LNCaP clone FGC (cell line): ENCODE measurements at regions not wholly inside any gene's neighbourhood (a gene's known extent, or its start where the extent isn't known, plus 50 kb on each side); places are given as distances from the start of the nearest gene placed in this dataset.
A peak's percentile ranks its signal among the peaks of the same experiment; 100 is the strongest.

ENCODE experiments used
- DNase-seq: peaks from one replicate; pipeline ENCODE4 v3.0.0-alpha.2; 2011; ENCODE audit warnings: low read depth
- H3K4me3 ChIP-seq: 2 replicates; pipeline ENCODE4 v1.5.1; 2011; ENCODE audit warnings: mild to moderate bottlenecking, low read depth, low read length, control low read depth
- TF ChIP-seq, protein P1 (sequence below): IDR thresholded peaks from 2 replicates; pipeline ENCODE4 v1.5.1; 2012; ENCODE audit warnings: mild to moderate bottlenecking; ENCODE audit not compliant: control insufficient read depth, insufficient read depth; ENCODE audit errors: extremely low read depth

GRCh38 chr6:146905181-146905704 lies 299.0 kb upstream of the STXBP5 start:
- TF ChIP-seq, protein P1, sequence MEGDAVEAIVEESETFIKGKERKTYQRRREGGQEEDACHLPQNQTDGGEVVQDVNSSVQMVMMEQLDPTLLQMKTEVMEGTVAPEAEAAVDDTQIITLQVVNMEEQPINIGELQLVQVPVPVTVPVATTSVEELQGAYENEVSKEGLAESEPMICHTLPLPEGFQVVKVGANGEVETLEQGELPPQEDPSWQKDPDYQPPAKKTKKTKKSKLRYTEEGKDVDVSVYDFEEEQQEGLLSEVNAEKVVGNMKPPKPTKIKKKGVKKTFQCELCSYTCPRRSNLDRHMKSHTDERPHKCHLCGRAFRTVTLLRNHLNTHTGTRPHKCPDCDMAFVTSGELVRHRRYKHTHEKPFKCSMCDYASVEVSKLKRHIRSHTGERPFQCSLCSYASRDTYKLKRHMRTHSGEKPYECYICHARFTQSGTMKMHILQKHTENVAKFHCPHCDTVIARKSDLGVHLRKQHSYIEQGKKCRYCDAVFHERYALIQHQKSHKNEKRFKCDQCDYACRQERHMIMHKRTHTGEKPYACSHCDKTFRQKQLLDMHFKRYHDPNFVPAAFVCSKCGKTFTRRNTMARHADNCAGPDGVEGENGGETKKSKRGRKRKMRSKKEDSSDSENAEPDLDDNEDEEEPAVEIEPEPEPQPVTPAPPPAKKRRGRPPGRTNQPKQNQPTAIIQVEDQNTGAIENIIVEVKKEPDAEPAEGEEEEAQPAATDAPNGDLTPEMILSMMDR = no peak
- no peak overlapping the region for H3K4me3 ChIP-seq
- peak; percentile 99 for DNase-seq

DNA sequence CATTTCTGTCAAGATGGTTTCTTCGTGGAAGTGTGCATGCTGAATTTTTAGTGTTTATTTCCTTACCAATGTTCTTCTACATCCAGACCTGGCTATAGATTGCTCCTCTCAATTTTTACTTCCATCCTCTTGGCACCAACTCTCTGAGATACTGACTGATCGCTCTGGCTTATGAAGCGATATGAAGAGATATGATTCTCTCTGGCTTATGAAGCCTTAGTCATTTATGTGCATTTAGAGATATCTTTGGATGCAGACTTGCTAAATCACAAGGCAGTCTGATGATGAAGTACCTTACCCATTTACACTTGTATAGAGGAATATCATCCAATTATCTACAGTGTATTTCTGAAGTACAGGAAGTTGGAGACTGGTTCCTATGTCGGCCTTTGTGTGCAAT lies 295.4 kb upstream of the STXBP5 start:
- DNase-seq = no peak
- H3K4me3 ChIP-seq = no peak overlapping the region

DNA sequence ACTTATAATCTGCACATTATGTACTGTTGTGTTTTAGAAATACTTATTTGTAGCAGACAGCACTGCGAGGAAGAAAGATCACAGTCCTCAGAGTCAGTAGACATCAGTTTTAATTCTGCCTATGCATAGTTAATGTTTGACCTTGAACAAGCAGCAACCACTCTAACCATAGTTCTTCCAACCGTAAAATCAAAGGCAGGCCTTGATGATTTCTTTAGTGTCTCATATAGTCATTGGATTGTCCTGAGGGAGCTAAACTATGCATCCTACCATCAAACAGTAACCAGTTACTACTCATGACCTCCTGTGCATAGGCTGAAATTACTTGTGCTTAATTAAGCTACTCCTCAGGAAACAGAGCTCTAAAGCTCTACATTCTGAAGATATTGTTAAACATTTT lies 294.8 kb upstream of the STXBP5 start:
- TF ChIP-seq, protein P1 = no peak
- H3K4me3 ChIP-seq = no peak overlapping the region
- no peak for DNase-seq

More for the DNA sequence above, 295.4 kb upstream of the STXBP5 start:
- TF ChIP-seq, protein P1 = no peak

- DNase-seq = no peak
- TF ChIP-seq, protein P1 = no peak
- no peak overlapping the region for H3K4me3 ChIP-seq
These were observed 294.3 kb upstream of the STXBP5 start for GRCh38 chr6:146909886-146910285.

DNA sequence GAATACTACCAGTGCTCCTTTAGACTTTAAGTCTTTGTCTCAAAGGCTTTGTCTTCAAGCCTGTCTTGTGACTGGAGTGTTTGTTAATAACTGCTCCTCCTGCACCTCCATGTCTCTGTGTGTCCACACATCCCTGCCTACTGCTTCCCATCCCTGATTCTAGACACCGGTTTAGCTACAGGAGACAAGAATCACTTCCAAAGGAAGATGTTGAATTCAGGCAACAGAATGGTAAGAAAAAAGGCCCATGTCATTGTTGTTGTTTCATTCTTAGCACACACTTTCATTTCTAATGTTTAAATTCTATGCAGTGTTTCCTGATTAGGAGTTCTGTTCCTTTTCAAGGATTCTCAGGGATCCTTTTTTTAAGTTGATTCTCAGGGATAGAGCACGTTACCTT lies 293.6 kb upstream of the STXBP5 start:
- H3K4me3 ChIP-seq = no peak overlapping the region
- TF ChIP-seq, protein P1 = no peak
- no peak for DNase-seq

GRCh38 chr6:146911635-146912215 lies 292.5 kb upstream of the STXBP5 start:
- TF ChIP-seq, protein P1 = no peak
- DNase-seq = no peak
- no peak overlapping the region for H3K4me3 ChIP-seq
